ENCODE measurements at regions not wholly inside any gene's neighbourhood (a gene's known extent, or its start where the extent isn't known, plus 50 kb on each side); places are given as distances from the start of the nearest gene placed in this dataset.

- no peak for TF ChIP-seq YY1 (IDR thresholded peaks at IDR 0.05; ENCODE audit: borderline replicate concordance in 1 of 3, control insufficient read depth in 1 of 3, extremely low read depth in 1 of 3, insufficient read depth in 3 of 3, insufficient read length in 1 of 3, insufficient replicate concordance in 2 of 3, low read depth in 1 of 3, low read length in 2 of 3)
- TF ChIP-seq, protein P1, sequence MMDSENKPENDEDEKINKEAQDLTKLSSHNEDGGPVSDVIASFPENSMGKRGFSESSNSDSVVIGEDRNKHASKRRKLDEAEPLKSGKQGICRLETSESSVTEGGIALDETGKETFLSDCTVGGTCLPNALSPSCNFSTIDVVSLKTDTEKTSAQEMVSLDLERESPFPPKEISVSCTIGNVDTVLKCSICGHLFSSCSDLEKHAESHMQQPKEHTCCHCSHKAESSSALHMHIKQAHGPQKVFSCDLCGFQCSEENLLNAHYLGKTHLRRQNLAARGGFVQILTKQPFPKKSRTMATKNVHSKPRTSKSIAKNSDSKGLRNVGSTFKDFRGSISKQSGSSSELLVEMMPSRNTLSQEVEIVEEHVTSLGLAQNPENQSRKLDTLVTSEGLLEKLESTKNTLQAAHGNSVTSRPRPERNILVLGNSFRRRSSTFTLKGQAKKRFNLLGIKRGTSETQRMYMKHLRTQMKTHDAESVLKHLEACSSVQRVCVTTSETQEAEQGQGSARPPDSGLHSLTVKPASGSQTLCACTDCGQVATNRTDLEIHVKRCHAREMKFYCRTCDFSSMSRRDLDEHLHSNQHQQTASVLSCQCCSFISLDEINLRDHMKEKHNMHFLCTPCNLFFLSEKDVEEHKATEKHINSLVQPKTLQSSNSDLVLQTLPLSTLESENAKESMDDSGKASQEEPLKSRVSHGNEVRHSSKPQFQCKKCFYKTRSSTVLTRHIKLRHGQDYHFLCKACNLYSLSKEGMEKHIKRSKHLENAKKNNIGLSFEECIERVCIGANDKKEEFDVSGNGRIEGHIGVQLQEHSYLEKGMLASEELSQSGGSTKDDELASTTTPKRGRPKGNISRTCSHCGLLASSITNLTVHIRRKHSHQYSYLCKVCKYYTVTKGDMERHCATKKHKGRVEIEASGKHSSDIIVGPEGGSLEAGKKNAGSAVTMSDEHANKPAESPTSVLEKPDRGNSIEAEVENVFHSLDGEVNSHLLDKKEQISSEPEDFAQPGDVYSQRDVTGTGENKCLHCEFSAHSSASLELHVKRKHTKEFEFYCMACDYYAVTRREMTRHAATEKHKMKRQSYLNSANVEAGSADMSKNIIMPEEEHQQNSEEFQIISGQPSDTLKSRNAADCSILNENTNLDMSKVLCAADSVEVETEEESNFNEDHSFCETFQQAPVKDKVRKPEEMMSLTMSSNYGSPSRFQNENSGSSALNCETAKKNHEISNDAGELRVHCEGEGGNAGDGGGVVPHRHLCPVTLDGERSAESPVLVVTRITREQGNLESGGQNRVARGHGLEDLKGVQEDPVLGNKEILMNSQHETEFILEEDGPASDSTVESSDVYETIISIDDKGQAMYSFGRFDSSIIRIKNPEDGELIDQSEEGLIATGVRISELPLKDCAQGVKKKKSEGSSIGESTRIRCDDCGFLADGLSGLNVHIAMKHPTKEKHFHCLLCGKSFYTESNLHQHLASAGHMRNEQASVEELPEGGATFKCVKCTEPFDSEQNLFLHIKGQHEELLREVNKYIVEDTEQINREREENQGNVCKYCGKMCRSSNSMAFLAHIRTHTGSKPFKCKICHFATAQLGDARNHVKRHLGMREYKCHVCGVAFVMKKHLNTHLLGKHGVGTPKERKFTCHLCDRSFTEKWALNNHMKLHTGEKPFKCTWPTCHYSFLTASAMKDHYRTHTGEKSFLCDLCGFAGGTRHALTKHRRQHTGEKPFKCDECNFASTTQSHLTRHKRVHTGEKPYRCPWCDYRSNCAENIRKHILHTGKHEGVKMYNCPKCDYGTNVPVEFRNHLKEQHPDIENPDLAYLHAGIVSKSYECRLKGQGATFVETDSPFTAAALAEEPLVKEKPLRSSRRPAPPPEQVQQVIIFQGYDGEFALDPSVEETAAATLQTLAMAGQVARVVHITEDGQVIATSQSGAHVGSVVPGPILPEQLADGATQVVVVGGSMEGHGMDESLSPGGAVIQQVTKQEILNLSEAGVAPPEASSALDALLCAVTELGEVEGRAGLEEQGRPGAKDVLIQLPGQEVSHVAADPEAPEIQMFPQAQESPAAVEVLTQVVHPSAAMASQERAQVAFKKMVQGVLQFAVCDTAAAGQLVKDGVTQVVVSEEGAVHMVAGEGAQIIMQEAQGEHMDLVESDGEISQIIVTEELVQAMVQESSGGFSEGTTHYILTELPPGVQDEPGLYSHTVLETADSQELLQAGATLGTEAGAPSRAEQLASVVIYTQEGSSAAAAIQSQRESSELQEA (IDR thresholded peaks at IDR 0.05; ENCODE audit: low read depth): no peak
- no peak for TF ChIP-seq ZNF232 (CRISPR knock-in tag; IDR thresholded peaks at IDR 0.05)
- no peak for TF ChIP-seq MCM7 (IDR thresholded peaks at IDR 0.05)
- no peak for TF ChIP-seq EWSR1 (IDR thresholded peaks at IDR 0.05; ENCODE audit: borderline replicate concordance, low read depth, partially characterized antibody)
- no peak for TF ChIP-seq KAT7 (CRISPR knock-in tag; IDR thresholded peaks at IDR 0.05; ENCODE audit: borderline replicate concordance)
- no peak for TF ChIP-seq ELF1 (tag; IDR thresholded peaks at IDR 0.05)
- no peak for TF ChIP-seq SNIP1 (IDR thresholded peaks at IDR 0.05; ENCODE audit: low read depth)
- TF ChIP-seq SRSF9 (IDR thresholded peaks at IDR 0.05; ENCODE audit: borderline replicate concordance, low read depth, low read length): no peak
- TF ChIP-seq, protein P2, sequence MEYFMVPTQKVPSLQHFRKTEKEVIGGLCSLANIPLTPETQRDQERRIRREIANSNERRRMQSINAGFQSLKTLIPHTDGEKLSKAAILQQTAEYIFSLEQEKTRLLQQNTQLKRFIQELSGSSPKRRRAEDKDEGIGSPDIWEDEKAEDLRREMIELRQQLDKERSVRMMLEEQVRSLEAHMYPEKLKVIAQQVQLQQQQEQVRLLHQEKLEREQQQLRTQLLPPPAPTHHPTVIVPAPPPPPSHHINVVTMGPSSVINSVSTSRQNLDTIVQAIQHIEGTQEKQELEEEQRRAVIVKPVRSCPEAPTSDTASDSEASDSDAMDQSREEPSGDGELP (CRISPR knock-in tag; IDR thresholded peaks at IDR 0.05; ENCODE audit: borderline replicate concordance): 0 out of 2 replicates have a peak, but pooled peaks have one; percentile 27
- TF ChIP-seq RBFOX2 (IDR thresholded peaks at IDR 0.05; ENCODE audit: low read depth, low read length): peak; percentile 47; the same call in 1 of the 2 replicates
- no peak for TF ChIP-seq COPS2 (conservative IDR thresholded peaks at IDR 0.05)
- TF ChIP-seq RB1 (IDR thresholded peaks at IDR 0.05; ENCODE audit: low read depth): no peak
- 0 out of 2 replicates have a peak, but pooled peaks have one; percentile 7 for TF ChIP-seq BHLHE40 (IDR thresholded peaks at IDR 0.05; ENCODE audit: low read length)
- no peak for TF ChIP-seq SMARCA5 (IDR thresholded peaks at IDR 0.05)
- no peak for TF ChIP-seq ZNF77 (CRISPR knock-in tag; IDR thresholded peaks at IDR 0.05)
- peak; percentile 38 for TF ChIP-seq CHD1 (IDR thresholded peaks at IDR 0.05; ENCODE audit: low read length)
- no peak for TF ChIP-seq CREB3L1 (IDR thresholded peaks at IDR 0.05; ENCODE audit: borderline replicate concordance, low read depth)
- no peak for TF ChIP-seq EZH2 (IDR thresholded peaks at IDR 0.05; ENCODE audit: borderline replicate concordance, low read depth, low read length)
- no peak for TF ChIP-seq SIN3B (IDR thresholded peaks at IDR 0.05; ENCODE audit: low read depth)
Measured at GRCh38 chr10:92757711-92758104, 68.0 kb downstream of the HHEX start (continued).

Measured in K562 (cell line).